ENCODE measurements at regions not wholly inside any gene's neighbourhood (a gene's known extent, or its start where the extent isn't known, plus 50 kb on each side); places are given as distances from the start of the nearest gene placed in this dataset.

DNA sequence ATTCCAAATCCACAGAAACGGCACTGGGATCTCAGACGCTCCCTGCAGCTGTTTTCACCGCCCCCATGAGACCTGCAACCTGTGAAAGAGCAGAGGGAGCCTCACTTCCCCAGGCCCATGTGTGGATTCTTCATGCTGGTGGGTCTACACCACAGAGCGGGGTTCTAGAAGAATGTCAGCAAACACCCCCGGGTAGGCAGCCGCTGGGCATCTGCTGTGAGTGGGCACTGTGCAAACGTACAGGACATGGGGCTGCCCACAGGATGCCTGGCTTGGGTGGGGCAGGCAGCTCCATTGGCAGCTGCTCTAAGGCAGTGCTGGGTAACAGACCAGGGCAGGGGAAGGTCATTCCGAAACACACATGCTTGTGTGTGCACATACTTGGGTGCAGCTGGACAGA is 174.9 kb downstream of the RBFOX3 start:
- TF ChIP-seq CTCF (IDR thresholded peaks at IDR 0.05): no peak
- TF ChIP-seq FOXJ3 (CRISPR knock-in tag; IDR thresholded peaks at IDR 0.05; ENCODE audit: borderline replicate concordance): no peak
- no peak for TF ChIP-seq ATF2 (CRISPR knock-in tag; IDR thresholded peaks at IDR 0.05; ENCODE audit: borderline replicate concordance, low read depth)
- TF ChIP-seq NR3C1 (CRISPR knock-in tag; conservative IDR thresholded peaks at IDR 0.05; ENCODE audit: low read depth): no peak
- TF ChIP-seq ZNF416 (CRISPR knock-in tag; IDR thresholded peaks at IDR 0.05): no peak
- no peak for TF ChIP-seq ELF4 (CRISPR knock-in tag; IDR thresholded peaks at IDR 0.05; ENCODE audit: low read depth)
- TF ChIP-seq, protein P1, sequence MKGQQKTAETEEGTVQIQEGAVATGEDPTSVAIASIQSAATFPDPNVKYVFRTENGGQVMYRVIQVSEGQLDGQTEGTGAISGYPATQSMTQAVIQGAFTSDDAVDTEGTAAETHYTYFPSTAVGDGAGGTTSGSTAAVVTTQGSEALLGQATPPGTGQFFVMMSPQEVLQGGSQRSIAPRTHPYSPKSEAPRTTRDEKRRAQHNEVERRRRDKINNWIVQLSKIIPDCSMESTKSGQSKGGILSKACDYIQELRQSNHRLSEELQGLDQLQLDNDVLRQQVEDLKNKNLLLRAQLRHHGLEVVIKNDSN (CRISPR knock-in tag; IDR thresholded peaks at IDR 0.05): no peak
- no peak for TF ChIP-seq CBFB (CRISPR knock-in tag; IDR thresholded peaks at IDR 0.05; ENCODE audit: low read depth)
- TF ChIP-seq, protein P2, sequence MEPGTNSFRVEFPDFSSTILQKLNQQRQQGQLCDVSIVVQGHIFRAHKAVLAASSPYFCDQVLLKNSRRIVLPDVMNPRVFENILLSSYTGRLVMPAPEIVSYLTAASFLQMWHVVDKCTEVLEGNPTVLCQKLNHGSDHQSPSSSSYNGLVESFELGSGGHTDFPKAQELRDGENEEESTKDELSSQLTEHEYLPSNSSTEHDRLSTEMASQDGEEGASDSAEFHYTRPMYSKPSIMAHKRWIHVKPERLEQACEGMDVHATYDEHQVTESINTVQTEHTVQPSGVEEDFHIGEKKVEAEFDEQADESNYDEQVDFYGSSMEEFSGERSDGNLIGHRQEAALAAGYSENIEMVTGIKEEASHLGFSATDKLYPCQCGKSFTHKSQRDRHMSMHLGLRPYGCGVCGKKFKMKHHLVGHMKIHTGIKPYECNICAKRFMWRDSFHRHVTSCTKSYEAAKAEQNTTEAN (CRISPR knock-in tag; IDR thresholded peaks at IDR 0.05): no peak
- TF ChIP-seq CREM (CRISPR knock-in tag; IDR thresholded peaks at IDR 0.05): no peak
- TF ChIP-seq CREB1 (CRISPR knock-in tag; IDR thresholded peaks at IDR 0.05): no peak
- no peak for TF ChIP-seq SOX15 (CRISPR knock-in tag; IDR thresholded peaks at IDR 0.05)
- TF ChIP-seq NFYB (CRISPR knock-in tag; conservative IDR thresholded peaks at IDR 0.05; ENCODE audit: low read depth): no peak

Data from WTC11 (cell line).